Suprapubic skin (tissue), 4 donors: ENCODE measurements at regions not wholly inside any gene's neighbourhood (a gene's known extent, or its start where the extent isn't known, plus 50 kb on each side); places are given as distances from the start of the nearest gene placed in this dataset.

Experiments used
- DNase-seq, 2 donors: peaks; one replicate each; pipeline ENCODE4 v3.0.0-alpha.2; 2019; ENCODE audit warnings: low spot score in 2 of 2
- H3K27ac ChIP-seq: fragments of 200-600 bp; sonication (generic); one replicate; pipeline ENCODE4 v1.5.1; 2019
- H3K27me3 ChIP-seq: fragments of 200-600 bp; sonication (generic); one replicate; pipeline ENCODE4 v1.5.1; 2019
- H3K36me3 ChIP-seq: fragments of 200-600 bp; sonication (generic); one replicate; pipeline ENCODE4 v1.5.1; 2019
- H3K4me1 ChIP-seq: fragments of 200-600 bp; sonication (generic); one replicate; pipeline ENCODE4 v1.5.1; 2019
- H3K4me3 ChIP-seq: fragments of 200-600 bp; sonication (generic); one replicate; pipeline ENCODE4 v1.5.1; 2019; ENCODE audit warnings: mild to moderate bottlenecking
- H3K9me3 ChIP-seq: fragments of 200-600 bp; sonication (generic); one replicate; pipeline ENCODE4 v1.5.1; 2019
- CTCF ChIP-seq, 2 donors: fragments of 200-600 bp in 1 of 2; fragments of 450-650 bp in 1 of 2; sonication (generic) in 1 of 2; IDR thresholded peaks; one replicate each; pipeline ENCODE4 v1.5.1; 2016 to 2019; ENCODE audit warnings: antibody characterized with exemption in 2 of 2, mild to moderate bottlenecking in 1 of 2, moderate library complexity in 1 of 2
- EP300 ChIP-seq: sonication (generic); formaldehyde crosslinking; IDR thresholded peaks from one replicate; pipeline ENCODE4 v1.6.1; 2017; ENCODE audit warnings: antibody characterized with exemption
- POLR2A ChIP-seq, 2 donors: fragments of 450-650 bp; IDR thresholded peaks; one replicate each; pipeline ENCODE4 v1.6.1; 2017; ENCODE audit warnings: antibody characterized with exemption in 2 of 2, mild to moderate bottlenecking in 2 of 2, moderate library complexity in 2 of 2
- POLR2AphosphoS5 ChIP-seq, 3 donors: sonication (generic); formaldehyde crosslinking; IDR thresholded peaks; one replicate each; pipeline ENCODE4 v1.6.1; 2017; ENCODE audit warnings: antibody characterized with exemption in 3 of 3
- WGBS: methylation state at CpG from one replicate; pipeline ENCODE4 v1.1.5; 2018; 5-methylcytosine and 5-hydroxymethylcytosine counted together

DNA sequence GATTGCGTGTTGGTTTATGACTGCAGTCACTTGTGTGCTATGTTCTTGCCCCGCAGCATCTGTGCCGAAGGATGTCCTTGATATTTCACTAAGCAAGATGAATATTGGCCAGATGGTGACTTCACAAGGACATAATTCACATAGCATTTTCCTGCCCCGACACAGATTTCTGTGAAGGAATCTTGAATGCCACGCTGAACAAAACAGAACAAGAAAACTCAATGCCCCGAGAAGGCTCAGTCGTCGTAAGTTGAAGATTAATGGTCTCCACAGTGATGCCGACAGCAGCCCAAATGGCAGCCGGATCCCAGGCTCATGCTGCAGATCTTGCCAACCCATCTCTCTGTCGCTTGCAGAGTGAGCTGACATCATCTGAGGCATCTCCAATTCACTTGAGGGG, 145.9 kb downstream of the CPEB2 start:
- DNase-seq: no peak
- H3K4me3 ChIP-seq: no peak overlapping the region
- TF ChIP-seq EP300 (no peak), CTCF (IDR thresholded peaks at IDR 0.05) (no peak), POLR2AphosphoS5 (IDR thresholded peaks at IDR 0.05) (no peak), POLR2A (IDR thresholded peaks at IDR 0.05) (no peak)
- no peaks in the 10 kb centered on the region for H3K27me3 ChIP-seq
- WGBS: 47% methylated on average over 11 of the region's 11 CpGs
- H3K36me3 ChIP-seq: no peaks in the 10 kb centered on the region
- peaks cover 15% of the 10 kb centered on the region for H3K4me1 ChIP-seq
- no peaks in the 10 kb centered on the region for H3K9me3 ChIP-seq
- H3K27ac ChIP-seq: no peak overlapping the region

GRCh38 chr4:15148691-15149090, 146.4 kb downstream of the CPEB2 start:
- no peaks in the 10 kb centered on the region for H3K27me3 ChIP-seq
- TF ChIP-seq CTCF (IDR thresholded peaks at IDR 0.05) (no peak), POLR2A (IDR thresholded peaks at IDR 0.05) (no peak), EP300 (no peak), POLR2AphosphoS5 (IDR thresholded peaks at IDR 0.05) (no peak)
- H3K36me3 ChIP-seq: no peaks in the 10 kb centered on the region
- no peaks in the 10 kb centered on the region for H3K9me3 ChIP-seq
- no peak overlapping the region for H3K4me3 ChIP-seq
- 77% methylated on average over 7 of the region's 7 CpGs for WGBS
- no peak overlapping the region for H3K27ac ChIP-seq
- peaks cover 15% of the 10 kb centered on the region for H3K4me1 ChIP-seq
- no peak for DNase-seq

DNA sequence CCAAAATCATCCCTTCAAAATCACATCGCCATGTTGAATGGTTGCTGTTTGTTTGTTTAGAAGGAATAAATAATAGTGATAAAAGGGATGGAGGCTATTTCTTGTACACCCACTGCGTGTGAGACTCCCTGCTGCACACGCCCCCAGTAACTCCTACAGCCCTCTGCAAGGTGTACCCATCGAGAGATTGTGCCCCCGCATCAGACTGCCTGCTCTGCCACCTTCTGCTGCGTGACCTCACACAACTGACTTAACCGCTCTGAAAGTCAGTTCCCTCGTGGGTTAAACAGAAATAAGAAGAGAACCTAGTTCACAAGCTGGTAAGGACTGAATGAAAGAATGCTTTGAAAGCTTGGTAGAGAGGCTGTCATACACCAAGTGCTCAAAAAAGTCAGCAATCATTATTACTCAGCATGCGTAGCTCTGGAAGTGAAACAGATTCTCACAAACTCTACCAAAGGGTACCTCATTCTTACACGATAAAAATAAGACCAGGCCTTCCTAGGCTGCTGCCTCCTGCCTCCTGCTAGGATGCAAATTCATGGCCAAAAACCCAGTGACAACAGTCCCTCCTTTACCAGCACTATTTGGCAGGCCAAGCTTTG, 147.1 kb downstream of the CPEB2 start:
- no peak for DNase-seq
- TF ChIP-seq POLR2A (IDR thresholded peaks at IDR 0.05) (no peak), POLR2AphosphoS5 (IDR thresholded peaks at IDR 0.05) (no peak), EP300 (no peak), CTCF (IDR thresholded peaks at IDR 0.05) (no peak)
- Histone ChIP-seq H3K4me3 (no peak overlapping the region), H3K27ac (no peak overlapping the region), H3K36me3 (no peaks in the 10 kb centered on the region), H3K27me3 (no peaks in the 10 kb centered on the region), H3K9me3 (no peaks in the 10 kb centered on the region), H3K4me1 (peaks cover 15% of the 10 kb centered on the region)
- WGBS: 76% methylated on average over 10 of the region's 10 CpGs

GRCh38 chr4:15149839-15150592, 147.7 kb downstream of the CPEB2 start:
- H3K36me3 ChIP-seq: no peaks in the 10 kb centered on the region
- no peaks in the 10 kb centered on the region for H3K9me3 ChIP-seq
- no peak overlapping the region for H3K27ac ChIP-seq
- H3K4me3 ChIP-seq: no peak overlapping the region
- peaks cover 15% of the 10 kb centered on the region for H3K4me1 ChIP-seq
- TF ChIP-seq EP300 (no peak), CTCF (IDR thresholded peaks at IDR 0.05) (no peak), POLR2AphosphoS5 (IDR thresholded peaks at IDR 0.05) (no peak), POLR2A (IDR thresholded peaks at IDR 0.05) (no peak)
- peak; percentile 77 to 89 for DNase-seq
- no peaks in the 10 kb centered on the region for H3K27me3 ChIP-seq
- 38% methylated on average over 9 of the region's 9 CpGs for WGBS

GRCh38 chr4:15150631-15151030, 148.3 kb downstream of the CPEB2 start:
- Histone ChIP-seq H3K36me3 (no peaks in the 10 kb centered on the region), H3K9me3 (no peaks in the 10 kb centered on the region), H3K27me3 (no peaks in the 10 kb centered on the region), H3K4me1 (peaks cover 15% of the 10 kb centered on the region), H3K4me3 (no peak overlapping the region), H3K27ac (no peak overlapping the region)
- no peak for DNase-seq
- 73% methylated on average over 2 of the region's 2 CpGs for WGBS
- TF ChIP-seq POLR2A (IDR thresholded peaks at IDR 0.05) (no peak), POLR2AphosphoS5 (IDR thresholded peaks at IDR 0.05) (no peak), EP300 (no peak), CTCF (IDR thresholded peaks at IDR 0.05) (no peak)
